Motor neuron (in vitro differentiated cells): ENCODE measurements at regions not wholly inside any gene's neighbourhood (a gene's known extent, or its start where the extent isn't known, plus 50 kb on each side); places are given as distances from the start of the nearest gene placed in this dataset.

Experiments
- ATAC-seq, 8 experiments: fragments of 200-7000 bp; cut with Tn5 transposase; replicated peaks in 6 of 8; 2 replicates each; pipeline ENCODE4 v1.8.0; 2021; ENCODE audit warnings: mild to moderate bottlenecking in 8 of 8, moderate library complexity in 8 of 8
- H3K27ac ChIP-seq, 2 donors: fragments of 250-450 bp; sonication (Bioruptor Pico); 2 replicates each; pipeline ENCODE4 v1.9.0; 2021; ENCODE audit warnings: antibody characterized with exemption in 2 of 2, mild to moderate bottlenecking in 2 of 2, moderate library complexity in 1 of 2
- H3K4me1 ChIP-seq, 2 donors: fragments of 250-450 bp; sonication (Bioruptor Pico); replicated peaks in 1 of 2; 2 replicates each; pipeline ENCODE4 v1.6.1; 2021; ENCODE audit warnings: antibody characterized with exemption in 2 of 2, mild to moderate bottlenecking in 2 of 2, moderate library complexity in 1 of 2
- H3K4me3 ChIP-seq, 5 donors: fragments of 250-450 bp; sonication (Bioruptor Pico); 2 replicates each; pipeline ENCODE4 v1.9.0; 2021; ENCODE audit warnings: antibody characterized with exemption in 5 of 5, mild to moderate bottlenecking in 5 of 5, moderate library complexity in 4 of 5
- WGBS, 10 experiments: fragments of 450-650 bp; shearing (Covaris generic); methylation state at CpG; one replicate each; pipeline ENCODE4 v1.0.0; 2022; 5-methylcytosine and 5-hydroxymethylcytosine counted together
- in situ Hi-C, 9 experiments: fragments of 400-800 bp; cut with MboI; loops; one replicate each; pipeline ENCODE4 v1.15.0; 2021; ENCODE audit warnings: low sequenced_read_pairs in 9 of 9, low pct_unique_long_range_greater_than_20kb in 2 of 9; ENCODE audit not compliant: unreplicated experiment in 9 of 9

DNA sequence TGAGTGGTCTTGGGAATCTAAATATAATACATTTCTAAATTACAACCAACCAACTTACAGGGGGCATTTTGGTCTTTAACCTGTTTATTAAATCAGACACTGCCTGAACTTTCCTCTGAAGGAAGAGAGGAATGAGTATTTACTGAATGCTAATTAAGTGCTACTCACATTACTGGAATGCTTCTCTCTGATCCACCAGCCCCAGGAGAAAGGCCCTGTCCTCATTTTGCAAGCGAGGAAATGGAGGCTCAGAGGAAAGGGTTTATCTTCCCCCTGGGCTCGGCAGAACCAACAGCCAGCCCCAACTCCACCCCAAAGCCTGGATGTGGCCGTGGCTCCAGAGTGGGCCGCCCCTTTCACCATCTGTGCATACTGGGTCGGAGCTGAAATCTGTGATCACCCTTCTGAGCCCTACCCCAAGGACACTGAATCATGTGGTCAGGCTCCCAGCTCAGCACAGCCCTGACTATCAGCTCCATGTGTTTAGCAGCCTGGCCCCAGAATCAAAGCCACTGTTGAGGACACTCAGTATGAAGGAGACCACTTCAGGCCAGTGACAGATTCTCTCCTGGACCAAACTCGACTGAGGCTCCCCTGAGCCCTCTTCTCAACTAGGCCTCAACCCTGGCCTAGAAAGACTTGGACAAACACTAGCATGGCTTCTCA lies 56.7 kb upstream of the ENPP6 start:
- in situ Hi-C loops, result loop anchor here in 4 of 9 experiments (25.0 kb wide), 1 partner anchor 263 kb away; no protein-coding TSS in a partner anchor
- peak in 6 of 8 experiments; percentile 27 to 97 (median 66) for ATAC-seq
- no peaks in the 10 kb centered on the region for H3K4me1 ChIP-seq
- no peak overlapping the region for H3K4me3 ChIP-seq
- 25 to 100% (median 67%) methylated on average over 1 to 3 of the region's 6 CpGs; no CpG with 5 or more reads in 5 of the 10 experiments for WGBS, 10 experiments
- H3K27ac ChIP-seq, result no peak overlapping the region

DNA sequence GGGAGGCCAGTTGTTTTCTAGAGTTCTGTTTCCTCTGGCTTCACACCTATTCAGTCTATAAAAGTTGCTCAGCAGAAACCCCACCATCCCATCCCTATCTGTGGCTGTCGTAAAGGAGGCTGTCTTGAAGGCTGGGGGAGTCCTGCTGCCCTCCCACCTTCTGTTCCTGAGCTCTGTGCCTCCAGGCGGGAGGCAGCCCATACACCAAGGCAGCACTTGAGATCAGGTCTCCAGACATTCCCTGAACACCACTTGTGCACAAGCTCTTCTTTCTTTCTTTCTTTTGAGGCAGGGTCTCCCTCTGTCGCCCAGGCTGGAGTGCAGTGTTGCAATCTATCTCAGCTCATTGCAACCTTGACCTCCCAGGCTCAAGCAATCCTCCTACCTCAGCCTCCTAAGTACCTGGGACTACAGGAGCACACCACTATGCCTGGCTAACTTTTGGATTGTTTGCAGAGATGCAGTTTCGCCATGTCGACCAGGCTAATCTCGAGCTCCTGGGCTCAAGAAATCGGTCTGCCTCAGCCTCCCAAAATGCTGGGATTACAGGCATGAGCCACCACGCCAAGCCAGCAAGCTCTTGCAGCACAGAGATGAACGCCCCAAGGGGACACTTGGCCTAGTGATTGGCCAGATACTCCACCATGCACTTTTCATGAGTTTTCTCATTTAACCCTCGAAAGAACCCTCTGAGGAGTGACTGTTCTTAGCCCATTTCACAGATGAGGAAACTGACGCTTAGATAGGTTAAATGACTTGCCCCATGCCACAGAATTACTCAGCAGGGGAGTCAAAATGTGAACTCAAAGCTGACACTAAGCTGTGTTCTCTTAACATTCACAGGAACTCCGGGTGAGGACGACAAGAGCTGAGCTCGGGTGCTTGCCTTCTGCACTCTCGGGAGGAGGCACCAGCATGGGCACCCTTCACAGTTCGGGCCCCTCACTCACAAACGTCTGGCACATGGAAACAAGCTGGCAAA lies 55.8 kb upstream of the ENPP6 start:
- 50 to 94% (median 85%) methylated on average over 2 to 11 of the region's 17 CpGs; no CpG with 5 or more reads in 1 of the 10 experiments for WGBS, 10 experiments
- ATAC-seq, result no peak
- in situ Hi-C loops, result loop anchor here in 4 of 9 experiments (25.0 kb wide), 1 partner anchor 264 kb away; no protein-coding TSS in a partner anchor
- no peaks in the 10 kb centered on the region for H3K4me1 ChIP-seq
- H3K4me3 ChIP-seq, result no peak overlapping the region
- H3K27ac ChIP-seq, result no peak overlapping the region

DNA sequence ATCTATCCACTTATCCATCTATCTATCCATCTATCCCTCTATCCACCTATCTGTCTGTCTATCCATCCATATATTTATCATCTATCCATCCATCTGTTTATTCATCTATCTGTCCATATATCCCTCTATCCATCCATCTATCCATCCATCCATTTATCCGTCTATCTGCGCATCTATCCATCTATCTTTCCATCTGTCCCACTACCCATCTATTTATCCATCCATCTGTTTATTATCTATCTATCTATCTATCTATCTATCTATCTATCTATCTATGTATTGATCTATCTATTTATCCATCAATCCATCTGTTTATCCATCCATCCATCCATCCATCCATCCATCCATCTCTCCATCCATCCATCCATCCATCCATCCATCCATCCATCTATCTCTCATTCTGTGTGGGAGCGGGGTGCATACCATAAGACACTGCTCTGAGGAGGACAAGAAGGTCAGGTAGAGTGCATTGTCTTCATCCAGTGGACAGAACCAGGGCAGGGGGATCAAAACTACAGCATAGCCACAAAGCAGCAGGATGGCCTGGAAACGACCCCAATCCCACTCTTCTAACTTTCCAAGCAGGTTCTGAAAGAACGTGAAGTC lies 53.2 kb upstream of the ENPP6 start:
- Histone ChIP-seq H3K27ac (no peak overlapping the region), H3K4me3 (no peak overlapping the region), H3K4me1 (no peaks in the 10 kb centered on the region)
- 72 to 100% (median 97%) methylated on average over 2 to 5 of the region's 5 CpGs; no CpG with 5 or more reads in 1 of the 10 experiments for WGBS, 10 experiments
- ATAC-seq, result no peak
- in situ Hi-C loops, result loop anchor here in 4 of 9 experiments (25.0 kb wide), 1 partner anchor 266 kb away; no protein-coding TSS in a partner anchor

DNA sequence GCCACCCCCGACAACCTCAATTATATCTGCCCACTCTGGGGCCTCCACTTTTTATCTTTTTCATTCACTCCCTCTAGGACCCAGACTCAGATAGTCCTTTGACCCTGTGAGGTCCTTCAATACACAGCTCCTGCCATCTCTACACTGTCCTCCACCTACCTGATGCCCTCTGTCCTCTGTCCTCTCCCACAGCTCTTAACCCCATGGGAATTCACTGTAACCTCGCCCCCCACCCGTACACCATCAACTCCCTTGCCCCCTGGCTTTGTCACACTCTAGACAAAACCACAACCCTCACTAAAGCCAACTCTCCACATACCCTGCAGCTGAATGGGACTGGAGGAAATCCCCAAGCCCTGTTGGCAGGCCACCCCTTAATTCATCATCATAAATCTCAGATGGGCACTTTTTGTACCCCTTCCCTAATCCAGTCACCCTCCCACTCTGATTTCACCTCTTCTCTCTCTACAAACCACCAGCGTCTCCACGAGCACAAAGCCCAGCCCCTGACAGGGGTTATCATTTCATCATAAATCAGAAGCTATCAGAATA lies 52.3 kb upstream of the ENPP6 start:
- in situ Hi-C loops, result loop anchor here in 4 of 9 experiments (25.0 kb wide), 1 partner anchor 267 kb away; no protein-coding TSS in a partner anchor
- no peak for ATAC-seq
- H3K4me3 ChIP-seq, result no peak overlapping the region
- no peaks in the 10 kb centered on the region for H3K4me1 ChIP-seq
- H3K27ac ChIP-seq, result no peak overlapping the region
- WGBS, 10 experiments, result 0 to 100% (median 60%) methylated on average over 1 to 3 of the region's 5 CpGs; no CpG with 5 or more reads in 1 of the 10 experiments

DNA sequence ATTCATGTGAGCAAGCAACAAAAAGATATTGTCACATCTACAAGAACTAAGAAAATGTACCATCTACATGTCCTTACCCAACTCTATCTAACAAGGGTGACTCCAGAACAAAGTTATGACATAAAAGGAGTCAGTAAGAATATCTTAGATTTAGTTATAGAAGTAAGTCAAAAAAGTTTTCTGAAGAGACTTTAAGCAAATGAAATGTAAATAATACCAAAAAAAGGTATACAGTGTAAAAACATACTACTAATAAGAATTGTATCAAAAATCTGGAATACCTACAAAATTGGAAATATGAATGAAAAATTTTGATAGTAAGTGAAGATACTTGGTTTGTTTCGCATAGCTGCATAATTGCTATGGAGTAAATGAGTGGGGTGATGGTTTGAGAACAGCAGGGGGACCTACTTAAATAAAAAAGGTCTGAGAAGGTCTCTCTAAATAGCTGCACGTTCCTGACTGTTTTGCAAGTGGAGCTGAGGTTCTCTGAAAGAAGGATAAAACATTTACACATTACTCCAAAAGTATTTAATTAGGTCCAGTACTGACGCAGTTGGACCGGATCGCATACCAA lies 51.0 kb upstream of the ENPP6 start:
- 65 to 100% (median 73%) methylated on average over 1 to 5 of the region's 5 CpGs for WGBS, 10 experiments
- H3K4me1 ChIP-seq, result peaks cover 0 to 2% of the 10 kb centered on the region in 2 donors
- in situ Hi-C loops, result loop anchor here in 4 of 9 experiments (25.0 kb wide), 1 partner anchor 269 kb away; no protein-coding TSS in a partner anchor
- H3K4me3 ChIP-seq, result no peak overlapping the region
- no peak for ATAC-seq
- no peak overlapping the region for H3K27ac ChIP-seq

DNA sequence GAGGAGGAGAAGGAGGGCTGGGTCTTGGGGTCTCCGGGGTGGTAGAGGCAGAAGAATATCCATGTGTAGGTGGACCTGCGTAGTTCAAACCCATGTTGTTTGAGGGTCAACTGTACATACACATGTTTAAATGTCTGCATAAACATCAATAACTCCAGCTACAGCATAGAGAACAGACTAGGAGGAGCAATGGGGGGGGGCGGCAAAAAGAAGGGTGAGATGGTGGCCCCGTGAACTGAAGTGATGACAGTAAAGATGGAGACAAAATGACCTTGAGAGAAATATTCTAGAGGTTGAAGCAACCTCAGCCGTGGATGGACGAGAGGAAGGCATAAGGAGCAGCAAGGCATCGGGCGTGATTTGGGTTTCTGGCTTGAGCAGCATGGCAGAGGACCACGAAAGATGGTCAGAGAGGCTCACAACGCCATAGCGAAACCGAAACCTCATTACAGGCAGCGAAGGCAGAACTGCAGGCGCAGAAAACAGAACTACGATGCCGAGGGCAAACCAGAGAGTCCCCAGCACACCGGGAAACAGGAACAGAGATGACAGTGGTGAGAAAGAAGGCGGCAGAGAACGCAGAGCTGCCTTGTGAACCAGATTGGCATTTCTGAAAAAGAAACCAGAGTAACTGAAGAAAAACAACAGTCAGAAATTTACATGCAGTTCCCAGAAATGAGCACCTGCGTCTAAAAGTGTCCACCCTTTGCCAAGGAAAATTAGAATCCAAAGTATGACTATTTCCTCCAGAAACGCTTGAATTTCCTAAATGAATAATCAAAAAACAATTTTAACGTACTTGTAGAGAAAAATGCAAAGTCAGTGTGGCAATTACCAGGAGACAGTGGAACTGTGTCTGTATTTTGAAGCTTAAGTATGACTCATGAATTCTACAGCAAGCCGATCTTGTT lies 50.3 kb upstream of the ENPP6 start:
- 29 to 93% (median 71%) methylated on average over 2 to 18 of the region's 23 CpGs for WGBS, 10 experiments
- in situ Hi-C loops, result loop anchor here in 4 of 9 experiments (25.0 kb wide), 1 partner anchor 269 kb away; no protein-coding TSS in a partner anchor
- no peak overlapping the region for H3K27ac ChIP-seq
- peaks cover 0 to 2% of the 10 kb centered on the region in 2 donors for H3K4me1 ChIP-seq
- peak in 3 of 8 experiments; percentile 75 to 83 (median 78) for ATAC-seq
- H3K4me3 ChIP-seq, result no peak overlapping the region
